Common myeloid progenitor, CD34-positive (primary cell): ENCODE measurements at regions not wholly inside any gene's neighbourhood (a gene's known extent, or its start where the extent isn't known, plus 50 kb on each side); places are given as distances from the start of the nearest gene placed in this dataset.

ENCODE experiments used
- CTCF ChIA-PET: fragments of 350-600 bp; sonication (Branson Sonifier 250); formaldehyde crosslinking; loops from one replicate; lab custom pipeline; 2021; ENCODE audit warnings: antibody characterized with exemption; lab: Charles Lee
- POLR2A ChIA-PET: fragments of 350-600 bp; sonication (Branson Sonifier 250); formaldehyde crosslinking; loops from one replicate; lab custom pipeline; 2021; ENCODE audit warnings: antibody characterized with exemption; lab: Charles Lee
- DNase-seq, 3 donors: peaks; one replicate each; pipeline versions ENCODE4 v3.0.0 to v3.0.0-alpha.2; 2013
- H3K27ac ChIP-seq, 2 experiments: 1 replicate in 1 of 2; 2 replicates in 1 of 2; pipeline ENCODE4 v1.7.0; 2013; ENCODE audit warnings: inconsistent platforms in 2 of 2, low read length in 2 of 2, mild to moderate bottlenecking in 2 of 2, low read depth in 1 of 2, moderate library complexity in 1 of 2; ENCODE audit not compliant: severe bottlenecking in 2 of 2, insufficient read depth in 1 of 2, poor library complexity in 1 of 2
- H3K27me3 ChIP-seq, 5 experiments: replicated peaks in 2 of 5; 1 replicate in 3 of 5; 2 replicates in 2 of 5; pipeline versions ENCODE4 v1.6.1 to v1.7.0; 2013; ENCODE audit warnings: low read length in 4 of 5, mild to moderate bottlenecking in 2 of 5, moderate library complexity in 2 of 5, inconsistent platforms in 1 of 5; ENCODE audit not compliant: insufficient read depth in 5 of 5, control insufficient read depth in 4 of 5
- H3K36me3 ChIP-seq, 4 experiments: 1 replicate in 2 of 4; 2 replicates in 2 of 4; pipeline versions ENCODE4 v1.6.1 to v1.7.0; 2013; ENCODE audit warnings: low read length in 3 of 4, control low read depth in 1 of 4, mild to moderate bottlenecking in 1 of 4; ENCODE audit not compliant: control insufficient read depth in 4 of 4, insufficient read depth in 4 of 4
- H3K4me1 ChIP-seq, 4 experiments: 1 replicate in 3 of 4; 2 replicates in 1 of 4; pipeline versions ENCODE4 v1.6.1 to v1.7.1; 2013; ENCODE audit warnings: low read length in 3 of 4, mild to moderate bottlenecking in 3 of 4, control low read depth in 1 of 4, inconsistent platforms in 1 of 4, moderate library complexity in 1 of 4; ENCODE audit not compliant: control insufficient read depth in 4 of 4, insufficient read depth in 4 of 4; ENCODE audit errors: control extremely low read depth in 1 of 4
- H3K4me3 ChIP-seq, 7 experiments: 1 replicate in 4 of 7; 2 replicates in 3 of 7; pipeline versions ENCODE4 v1.5.1 to v1.7.0; 2013; ENCODE audit warnings: mild to moderate bottlenecking in 7 of 7, low read length in 6 of 7, moderate library complexity in 6 of 7, inconsistent platforms in 2 of 7, low read depth in 2 of 7, control low read depth in 1 of 7; ENCODE audit not compliant: insufficient read depth in 4 of 7, control insufficient read depth in 1 of 7; ENCODE audit errors: extremely low read depth in 1 of 7
- H3K9me3 ChIP-seq, 5 experiments: 1 replicate in 4 of 5; 2 replicates in 1 of 5; pipeline versions ENCODE4 v1.6.1 to v1.7.1; 2013; ENCODE audit warnings: low read length in 4 of 5, mild to moderate bottlenecking in 2 of 5, inconsistent platforms in 1 of 5, low read depth in 1 of 5, moderate library complexity in 1 of 5; ENCODE audit not compliant: control insufficient read depth in 4 of 5, insufficient read depth in 2 of 5; ENCODE audit errors: control extremely low read depth in 1 of 5
- WGBS: methylation state at CpG from one replicate; pipeline ENCODE4 v1.1.5; 2013; ENCODE audit not compliant: insufficient coverage; 5-methylcytosine and 5-hydroxymethylcytosine counted together

DNA sequence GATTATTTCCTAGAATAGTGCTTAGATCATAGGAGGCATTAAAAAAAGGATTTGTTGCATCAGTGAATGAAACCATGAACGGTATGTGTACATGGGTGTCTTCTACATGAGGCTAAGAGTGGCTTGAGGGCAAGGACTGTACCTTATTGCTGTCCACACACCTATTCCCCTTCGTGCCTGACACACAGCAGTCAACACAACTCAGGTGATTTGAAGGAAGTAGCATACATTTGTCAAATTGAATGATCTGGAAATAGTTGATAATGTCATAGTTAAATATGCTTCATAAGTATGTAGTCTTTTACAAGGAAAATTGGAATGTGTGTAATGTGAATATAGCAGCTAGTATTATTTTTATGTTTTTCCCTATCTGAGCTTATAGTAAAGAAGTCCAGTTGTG is 189.0 kb upstream of the DAB1 start:
- H3K27me3 ChIP-seq, result no peaks in the 10 kb centered on the region
- WGBS, result no CpG with 5 or more reads among the region's 2 CpGs
- ChIA-PET CTCF (interaction anchor here (0.9 kb wide), 1 partner anchor 27 kb away, joined by 3 read pairs; no protein-coding TSS in a partner anchor), POLR2A (no interaction called here)
- no peak overlapping the region for H3K4me3 ChIP-seq
- H3K9me3 ChIP-seq, result no peaks in the 10 kb centered on the region
- DNase-seq, result no peak
- H3K36me3 ChIP-seq, result no peaks in the 10 kb centered on the region
- no peak overlapping the region for H3K27ac ChIP-seq
- H3K4me1 ChIP-seq, result peaks cover 0 to 6% (median 1%) of the 10 kb centered on the region in 4 experiments

DNA sequence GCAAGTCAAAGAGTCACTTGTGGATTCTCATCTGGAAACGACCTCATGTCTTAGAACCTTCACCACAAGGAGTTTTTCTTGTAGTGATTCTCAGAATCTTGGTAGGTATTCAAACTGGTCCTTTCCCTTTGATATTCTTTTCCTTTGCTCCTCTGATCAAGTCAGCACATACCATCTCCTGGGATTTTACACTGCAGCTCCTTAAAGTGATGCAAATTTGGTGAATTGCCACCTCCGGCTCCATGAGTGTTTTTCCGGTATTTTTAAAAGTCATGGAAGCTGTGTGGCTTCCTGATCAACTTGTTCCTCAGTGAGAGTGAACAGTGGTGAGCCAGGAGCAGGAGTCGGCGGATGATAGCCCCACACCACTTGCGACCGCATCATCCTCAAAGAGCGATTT is 182.1 kb upstream of the DAB1 start:
- POLR2A ChIA-PET, result no interaction called here
- 100% methylated on average over 1 of the region's 8 CpGs for WGBS
- no peaks in the 10 kb centered on the region for H3K36me3 ChIP-seq
- H3K27me3 ChIP-seq, result peaks cover 0 to 3% (median 0%) of the 10 kb centered on the region in 5 experiments
- H3K4me3 ChIP-seq, result no peak overlapping the region
- CTCF ChIA-PET, result no interaction called here
- H3K4me1 ChIP-seq, result peaks cover 0 to 12% (median 5%) of the 10 kb centered on the region in 4 experiments
- no peak for DNase-seq
- no peak overlapping the region for H3K27ac ChIP-seq
- no peaks in the 10 kb centered on the region for H3K9me3 ChIP-seq

- Histone ChIP-seq H3K4me3 (no peak overlapping the region), H3K27me3 (peaks cover 0 to 8% (median 0%) of the 10 kb centered on the region in 5 experiments), H3K36me3 (no peaks in the 10 kb centered on the region), H3K9me3 (no peaks in the 10 kb centered on the region), H3K4me1 (peaks cover 0 to 12% (median 5%) of the 10 kb centered on the region in 4 experiments), H3K27ac (no peak overlapping the region)
- ChIA-PET POLR2A (no interaction called here), CTCF (interaction anchor here (1.2 kb wide), 1 partner anchor 9 kb away, joined by 3 read pairs; no protein-coding TSS in a partner anchor)
- 95% methylated on average over 3 of the region's 6 CpGs for WGBS
- DNase-seq, result no peak
Measured at GRCh38 chr1:57603696-57604095, 179.8 kb upstream of the DAB1 start.

GRCh38 chr1:57600424-57600823 is 176.6 kb upstream of the DAB1 start:
- Histone ChIP-seq H3K36me3 (no peaks in the 10 kb centered on the region), H3K27ac (no peak overlapping the region), H3K4me3 (no peak overlapping the region), H3K27me3 (peaks cover 0 to 11% (median 0%) of the 10 kb centered on the region in 5 experiments), H3K9me3 (no peaks in the 10 kb centered on the region), H3K4me1 (peaks cover 0 to 12% (median 5%) of the 10 kb centered on the region in 4 experiments)
- WGBS, result no CpG with 5 or more reads among the region's 3 CpGs
- DNase-seq, result no peak
- ChIA-PET CTCF (no interaction called here), POLR2A (no interaction called here)

GRCh38 chr1:57599236-57599994 is 175.6 kb upstream of the DAB1 start:
- Histone ChIP-seq H3K27me3 (peaks cover 0 to 11% (median 0%) of the 10 kb centered on the region in 5 experiments), H3K4me3 (no peak overlapping the region), H3K27ac (no peak overlapping the region), H3K36me3 (no peaks in the 10 kb centered on the region), H3K4me1 (peaks cover 0 to 10% (median 5%) of the 10 kb centered on the region in 4 experiments), H3K9me3 (no peaks in the 10 kb centered on the region)
- WGBS, result 69% methylated on average over 8 of the region's 8 CpGs
- ChIA-PET CTCF (no interaction called here), POLR2A (no interaction called here)
- DNase-seq, result no peak

DNA sequence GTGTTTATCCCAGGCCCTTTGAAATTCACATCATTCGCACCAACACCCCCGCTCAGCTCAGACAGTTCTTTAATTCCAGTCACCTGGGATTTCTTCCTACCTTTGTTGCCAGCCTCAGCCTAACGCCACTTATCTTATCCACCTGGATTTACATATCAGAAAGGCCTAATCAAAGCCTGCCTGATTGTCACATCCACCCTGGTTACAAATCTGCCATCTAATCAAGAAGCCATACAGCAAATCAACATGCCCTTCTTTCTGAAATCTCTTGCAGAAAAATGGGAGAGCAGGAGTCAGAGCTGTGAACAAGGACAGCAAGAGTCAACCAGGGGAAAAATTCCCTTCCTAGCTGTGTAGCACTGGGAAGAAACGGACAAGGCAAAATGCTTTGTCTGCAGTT is 173.2 kb upstream of the DAB1 start:
- CTCF ChIA-PET, result no interaction called here

DNA sequence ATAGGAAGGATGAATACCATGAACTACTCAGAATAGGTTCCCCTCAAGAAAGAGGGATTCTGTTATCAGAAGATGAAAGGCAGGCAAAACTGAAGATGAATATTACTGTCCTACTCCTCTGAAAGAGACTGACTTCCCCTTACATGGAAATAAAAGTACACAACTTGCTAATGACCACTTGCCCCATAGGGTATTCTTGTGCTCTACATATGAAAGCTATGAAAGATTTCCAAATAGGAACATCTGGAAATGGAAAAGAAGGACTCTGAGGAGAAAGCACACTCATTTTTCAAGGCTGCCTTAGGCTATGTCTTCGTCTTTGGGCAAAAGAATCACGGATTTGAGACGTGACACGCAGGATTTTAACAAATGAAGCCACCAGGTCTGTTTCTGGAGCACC is 170.1 kb upstream of the DAB1 start:
- POLR2A ChIA-PET, result no interaction called here
- Histone ChIP-seq H3K36me3 (no peaks in the 10 kb centered on the region), H3K27me3 (peaks cover 0 to 3% (median 0%) of the 10 kb centered on the region in 5 experiments), H3K27ac (no peak overlapping the region), H3K9me3 (no peaks in the 10 kb centered on the region), H3K4me3 (no peak overlapping the region), H3K4me1 (no peaks in the 10 kb centered on the region)
- WGBS, result 98% methylated on average over 4 of the region's 4 CpGs
- DNase-seq, result no peak
- CTCF ChIA-PET, result interaction anchor here (1.4 kb wide), 1 partner anchor 10 kb away, joined by 3 read pairs; no protein-coding TSS in a partner anchor

More for the DNA sequence above, 173.2 kb upstream of the DAB1 start:
- POLR2A ChIA-PET, result no interaction called here
- H3K27ac ChIP-seq, result no peak overlapping the region
- H3K4me3 ChIP-seq, result no peak overlapping the region
- H3K9me3 ChIP-seq, result no peaks in the 10 kb centered on the region
- DNase-seq, result no peak
- WGBS, result 100% methylated on average over 2 of the region's 4 CpGs
- H3K4me1 ChIP-seq, result no peaks in the 10 kb centered on the region
- H3K36me3 ChIP-seq, result no peaks in the 10 kb centered on the region
- H3K27me3 ChIP-seq, result peaks cover 0 to 8% (median 0%) of the 10 kb centered on the region in 5 experiments
